MCF 10A (cell line): ENCODE measurements at regions not wholly inside any gene's neighbourhood (a gene's known extent, or its start where the extent isn't known, plus 50 kb on each side); places are given as distances from the start of the nearest gene placed in this dataset.

Experiments
- BruUV-seq: library from RNA; stranded (reverse); fragments of 400-500 nt; replicated peaks from 2 replicates; lab custom pipeline; 2021; lab: Mats Ljungman, UMichigan
- CTCF ChIA-PET: fragments of 300-600 bp; sonication (Branson Sonifier 250); formaldehyde crosslinking; extraction: SDS; loops from one replicate; lab custom pipeline; 2021; ENCODE audit warnings: antibody characterized with exemption, inconsistent platforms; lab: Yijun Ruan, JAX
- POLR2A ChIA-PET: fragments of 300-600, 350-650 bp; sonication (Branson Sonifier 250); formaldehyde crosslinking; extraction: SDS; loops from one replicate; lab custom pipeline; 2020; ENCODE audit warnings: antibody characterized with exemption, inconsistent platforms; lab: Yijun Ruan, JAX
- DNase-seq: peaks from one replicate; pipeline ENCODE4 v3.0.0-alpha.2; 2018; ENCODE audit not compliant: unreplicated experiment
- H3K27ac Mint-ChIP-seq: one replicate; pipeline ENCODE4 v1.8.0; 2022; ENCODE audit warnings: mild to moderate bottlenecking, low read depth, mixed read lengths; ENCODE audit not compliant: unreplicated experiment
- H3K27me3 Mint-ChIP-seq: one replicate; pipeline ENCODE4 v1.8.0; 2022; ENCODE audit warnings: mixed read lengths; ENCODE audit not compliant: insufficient read depth, unreplicated experiment
- H3K36me3 Mint-ChIP-seq: one replicate; pipeline ENCODE4 v1.8.0; 2022; ENCODE audit warnings: mild to moderate bottlenecking, moderate library complexity, mixed read lengths; ENCODE audit not compliant: insufficient read depth, unreplicated experiment
- H3K4me1 Mint-ChIP-seq: one replicate; pipeline ENCODE4 v1.8.0; 2022; ENCODE audit warnings: mixed read lengths; ENCODE audit not compliant: insufficient read depth, unreplicated experiment
- H3K4me3 Mint-ChIP-seq: one replicate; pipeline ENCODE4 v1.8.0; 2022; ENCODE audit warnings: mild to moderate bottlenecking, moderate library complexity, mixed read lengths; ENCODE audit not compliant: unreplicated experiment
- H3K9me3 Mint-ChIP-seq: one replicate; pipeline ENCODE4 v1.8.0; 2022; ENCODE audit warnings: mixed read lengths; ENCODE audit not compliant: unreplicated experiment
- CTCF ChIP-seq: fragments of 200-600 bp; IDR thresholded peaks from one replicate; pipeline ENCODE4 v1.8.0; 2022; ENCODE audit warnings: antibody characterized with exemption, mild to moderate bottlenecking; ENCODE audit not compliant: unreplicated experiment
- intact Hi-C: fragments of 100-400 bp; cut with micrococcal nuclease; formaldehyde crosslinking; loops from 2 replicates; pipeline ENCODE4 v1.14.1; 2022

- no peak for DNase-seq
- no peaks in the 10 kb centered on the region for H3K36me3 Mint-ChIP-seq
- intact Hi-C loops = no loop called here
- no TSS peak for BruUV-seq
- H3K9me3 Mint-ChIP-seq = peaks cover 19% of the 10 kb centered on the region
- no peak overlapping the region for H3K27ac Mint-ChIP-seq
- no peak overlapping the region for H3K4me3 Mint-ChIP-seq
- TF ChIP-seq CTCF = no peak
- H3K4me1 Mint-ChIP-seq = no peaks in the 10 kb centered on the region
- H3K27me3 Mint-ChIP-seq = no peaks in the 10 kb centered on the region
- ChIA-PET POLR2A (interaction anchor here (0.9 kb wide), 1 partner anchor 62 kb away, joined by 4 read pairs; no protein-coding TSS in a partner anchor), CTCF (interaction anchor here (0.6 to 1.3 kb wide), 3 partner anchors 31 to 467 kb away, joined by 3 to 6 read pairs (median 3); no protein-coding TSS in a partner anchor)
These were observed 60.8 kb upstream of the GLS start for GRCh38 chr2:190819840-190820301.

- H3K27me3 Mint-ChIP-seq = no peaks in the 10 kb centered on the region
- intact Hi-C loops = no loop called here
- H3K4me3 Mint-ChIP-seq = no peak overlapping the region
- H3K4me1 Mint-ChIP-seq = no peaks in the 10 kb centered on the region
- no peak for DNase-seq
- no peaks in the 10 kb centered on the region for H3K36me3 Mint-ChIP-seq
- CTCF ChIA-PET = interaction anchor here (0.8 to 1.3 kb wide), 2 partner anchors 31 to 40 kb away, joined by 3 read pairs; no protein-coding TSS in a partner anchor
- POLR2A ChIA-PET = interaction anchor here (0.9 kb wide), 1 partner anchor 62 kb away, joined by 4 read pairs; no protein-coding TSS in a partner anchor
- TF ChIP-seq CTCF = no peak
- H3K27ac Mint-ChIP-seq = no peak overlapping the region
- BruUV-seq = no TSS peak
- H3K9me3 Mint-ChIP-seq = peaks cover 19% of the 10 kb centered on the region
These were observed 60.2 kb upstream of the GLS start for GRCh38 chr2:190820416-190820815.

- POLR2A ChIA-PET = interaction anchor here (0.6 kb wide), 1 partner anchor 256 kb away, joined by 4 read pairs; no protein-coding TSS in a partner anchor
- no peaks in the 10 kb centered on the region for H3K36me3 Mint-ChIP-seq
- peaks cover 8% of the 10 kb centered on the region for H3K9me3 Mint-ChIP-seq
These were observed 58.6 kb upstream of the GLS start for GRCh38 chr2:190822043-190822442.

GRCh38 chr2:190827720-190828119 is 52.9 kb upstream of the GLS start:
- intact Hi-C loops = no loop called here
- BruUV-seq = no TSS peak
- Mint-ChIP-seq H3K4me3 (no peak overlapping the region), H3K4me1 (no peaks in the 10 kb centered on the region), H3K27ac (no peak overlapping the region), H3K36me3 (no peaks in the 10 kb centered on the region), H3K9me3 (no peaks in the 10 kb centered on the region), H3K27me3 (no peaks in the 10 kb centered on the region)
- no peak for DNase-seq
- CTCF ChIA-PET = no interaction called here
- TF ChIP-seq CTCF = no peak
- POLR2A ChIA-PET = interaction anchor here (1.5 kb wide), 1 partner anchor 14 kb away, joined by 3 read pairs; no protein-coding TSS in a partner anchor

More at GRCh38 chr2:190822043-190822442, 58.6 kb upstream of the GLS start:
- H3K4me1 Mint-ChIP-seq = no peaks in the 10 kb centered on the region
- no TSS peak for BruUV-seq
- TF ChIP-seq CTCF = no peak
- CTCF ChIA-PET = interaction anchor here (0.7 to 1.7 kb wide), 6 partner anchors 10 to 314 kb away, joined by 3 to 4 read pairs (median 4); no protein-coding TSS in a partner anchor
- DNase-seq = no peak
- H3K27me3 Mint-ChIP-seq = no peaks in the 10 kb centered on the region
- no peak overlapping the region for H3K4me3 Mint-ChIP-seq
- H3K27ac Mint-ChIP-seq = no peak overlapping the region
- intact Hi-C loops = no loop called here
